ENCODE measurements at regions not wholly inside any gene's neighbourhood (a gene's known extent, or its start where the extent isn't known, plus 50 kb on each side); places are given as distances from the start of the nearest gene placed in this dataset.

DNA sequence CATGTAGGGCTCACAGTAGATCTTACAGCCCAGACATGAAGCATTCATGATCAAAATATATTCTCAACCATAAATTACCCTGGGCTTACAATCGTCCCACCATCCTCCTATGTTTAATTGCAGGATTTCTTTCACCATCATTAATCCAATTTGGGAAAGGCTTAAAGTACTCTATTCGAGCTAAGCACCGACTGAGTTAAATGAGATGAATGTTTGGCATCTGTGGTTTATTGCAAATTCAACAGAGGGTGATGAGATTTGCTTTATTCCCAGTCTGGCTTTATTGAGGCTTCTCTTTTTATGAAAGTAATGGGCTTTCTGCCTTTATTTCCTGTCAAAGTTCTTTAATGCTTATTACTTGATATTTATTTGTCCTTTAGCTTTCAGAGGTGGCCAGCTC, 159.0 kb downstream of the METTL4 start:
- ATAC-seq: no peak
- TF ChIP-seq, protein P1, sequence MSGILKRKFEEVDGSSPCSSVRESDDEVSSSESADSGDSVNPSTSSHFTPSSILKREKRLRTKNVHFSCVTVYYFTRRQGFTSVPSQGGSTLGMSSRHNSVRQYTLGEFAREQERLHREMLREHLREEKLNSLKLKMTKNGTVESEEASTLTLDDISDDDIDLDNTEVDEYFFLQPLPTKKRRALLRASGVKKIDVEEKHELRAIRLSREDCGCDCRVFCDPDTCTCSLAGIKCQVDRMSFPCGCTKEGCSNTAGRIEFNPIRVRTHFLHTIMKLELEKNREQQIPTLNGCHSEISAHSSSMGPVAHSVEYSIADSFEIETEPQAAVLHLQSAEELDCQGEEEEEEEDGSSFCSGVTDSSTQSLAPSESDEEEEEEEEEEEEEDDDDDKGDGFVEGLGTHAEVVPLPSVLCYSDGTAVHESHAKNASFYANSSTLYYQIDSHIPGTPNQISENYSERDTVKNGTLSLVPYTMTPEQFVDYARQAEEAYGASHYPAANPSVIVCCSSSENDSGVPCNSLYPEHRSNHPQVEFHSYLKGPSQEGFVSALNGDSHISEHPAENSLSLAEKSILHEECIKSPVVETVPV (CRISPR knock-in tag; IDR thresholded peaks at IDR 0.05): no peak
- TF ChIP-seq ZC3H10 (CRISPR knock-in tag; IDR thresholded peaks at IDR 0.05) (0 out of 2 replicates have a peak, but pooled peaks have one; percentile 16), BACH2 (CRISPR knock-in tag; IDR thresholded peaks at IDR 0.05; ENCODE audit: borderline replicate concordance) (no peak)

DNA sequence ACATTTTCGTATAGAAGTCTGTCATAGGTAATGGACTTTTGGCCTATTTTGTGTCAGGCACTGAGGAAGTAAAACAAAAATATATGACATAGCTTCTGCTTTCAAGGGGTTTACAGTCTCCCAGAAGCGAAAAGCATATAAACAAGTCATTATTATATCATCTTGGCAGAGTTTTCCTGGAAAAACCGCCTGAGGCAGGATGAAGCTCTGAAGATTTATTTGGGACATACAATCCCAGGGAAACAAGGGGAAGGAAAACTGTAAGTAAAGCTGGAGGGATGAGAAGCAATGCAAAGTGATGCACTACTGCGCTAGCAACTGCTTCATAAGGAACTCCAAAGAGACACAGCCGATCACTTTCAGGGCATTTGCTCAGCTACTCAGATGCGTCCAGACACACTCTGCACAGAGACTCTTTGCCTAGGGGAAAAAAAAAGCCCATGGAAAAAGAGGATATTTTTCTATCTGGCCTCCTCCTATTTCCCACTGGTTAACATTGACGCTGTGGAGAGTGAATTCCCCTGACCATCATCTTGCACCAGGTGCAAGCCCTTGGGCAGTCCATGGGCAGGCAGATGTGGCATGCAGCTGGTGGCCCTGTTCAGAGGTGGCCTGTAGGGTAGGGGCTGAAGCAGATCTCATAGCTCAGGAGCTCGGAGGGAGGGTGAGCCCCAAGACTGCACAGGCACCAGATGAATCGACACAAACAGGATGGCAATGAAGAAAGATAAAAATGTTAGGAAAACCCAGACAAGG, 158.1 kb downstream of the METTL4 start:
- no peak for ATAC-seq
- TF ChIP-seq, protein P2, sequence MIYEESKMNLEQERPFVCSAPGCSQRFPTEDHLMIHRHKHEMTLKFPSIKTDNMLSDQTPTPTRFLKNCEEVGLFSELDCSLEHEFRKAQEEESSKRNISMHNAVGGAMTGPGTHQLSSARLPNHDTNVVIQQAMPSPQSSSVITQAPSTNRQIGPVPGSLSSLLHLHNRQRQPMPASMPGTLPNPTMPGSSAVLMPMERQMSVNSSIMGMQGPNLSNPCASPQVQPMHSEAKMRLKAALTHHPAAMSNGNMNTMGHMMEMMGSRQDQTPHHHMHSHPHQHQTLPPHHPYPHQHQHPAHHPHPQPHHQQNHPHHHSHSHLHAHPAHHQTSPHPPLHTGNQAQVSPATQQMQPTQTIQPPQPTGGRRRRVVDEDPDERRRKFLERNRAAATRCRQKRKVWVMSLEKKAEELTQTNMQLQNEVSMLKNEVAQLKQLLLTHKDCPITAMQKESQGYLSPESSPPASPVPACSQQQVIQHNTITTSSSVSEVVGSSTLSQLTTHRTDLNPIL (CRISPR knock-in tag; IDR thresholded peaks at IDR 0.05; ENCODE audit: low read depth): no peak
- TF ChIP-seq ZNF8 (CRISPR knock-in tag; IDR thresholded peaks at IDR 0.05) (no peak), SNAI2 (CRISPR knock-in tag; IDR thresholded peaks at IDR 0.05) (no peak), RARB (CRISPR knock-in tag; IDR thresholded peaks at IDR 0.05) (no peak), PPARA (CRISPR knock-in tag; IDR thresholded peaks at IDR 0.05; ENCODE audit: borderline replicate concordance) (no peak), CSDC2 (CRISPR knock-in tag; IDR thresholded peaks at IDR 0.05) (no peak), OSR1 (CRISPR knock-in tag; IDR thresholded peaks at IDR 0.05) (no peak), GLIS3 (CRISPR knock-in tag; IDR thresholded peaks at IDR 0.05) (no peak), ZNF70 (CRISPR knock-in tag; IDR thresholded peaks at IDR 0.05) (no peak), ESRRG (CRISPR knock-in tag; IDR thresholded peaks at IDR 0.05) (no peak), BACH2 (CRISPR knock-in tag; IDR thresholded peaks at IDR 0.05; ENCODE audit: borderline replicate concordance) (no peak), ZNF565 (CRISPR knock-in tag; conservative IDR thresholded peaks at IDR 0.05; ENCODE audit: low read depth) (no peak), ZFP30 (CRISPR knock-in tag; IDR thresholded peaks at IDR 0.05) (no peak), ARNTL (CRISPR knock-in tag; IDR thresholded peaks at IDR 0.05; ENCODE audit: borderline replicate concordance, low read depth) (no peak), TCF4 (CRISPR knock-in tag; IDR thresholded peaks at IDR 0.05; ENCODE audit: borderline replicate concordance) (no peak), ZFP3 (CRISPR knock-in tag; IDR thresholded peaks at IDR 0.05) (no peak)
- TF ChIP-seq, protein P3, sequence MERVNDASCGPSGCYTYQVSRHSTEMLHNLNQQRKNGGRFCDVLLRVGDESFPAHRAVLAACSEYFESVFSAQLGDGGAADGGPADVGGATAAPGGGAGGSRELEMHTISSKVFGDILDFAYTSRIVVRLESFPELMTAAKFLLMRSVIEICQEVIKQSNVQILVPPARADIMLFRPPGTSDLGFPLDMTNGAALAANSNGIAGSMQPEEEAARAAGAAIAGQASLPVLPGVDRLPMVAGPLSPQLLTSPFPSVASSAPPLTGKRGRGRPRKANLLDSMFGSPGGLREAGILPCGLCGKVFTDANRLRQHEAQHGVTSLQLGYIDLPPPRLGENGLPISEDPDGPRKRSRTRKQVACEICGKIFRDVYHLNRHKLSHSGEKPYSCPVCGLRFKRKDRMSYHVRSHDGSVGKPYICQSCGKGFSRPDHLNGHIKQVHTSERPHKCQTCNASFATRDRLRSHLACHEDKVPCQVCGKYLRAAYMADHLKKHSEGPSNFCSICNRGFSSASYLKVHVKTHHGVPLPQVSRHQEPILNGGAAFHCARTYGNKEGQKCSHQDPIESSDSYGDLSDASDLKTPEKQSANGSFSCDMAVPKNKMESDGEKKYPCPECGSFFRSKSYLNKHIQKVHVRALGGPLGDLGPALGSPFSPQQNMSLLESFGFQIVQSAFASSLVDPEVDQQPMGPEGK (CRISPR knock-in tag; IDR thresholded peaks at IDR 0.05; ENCODE audit: borderline replicate concordance): no peak
- TF ChIP-seq, protein P1 (CRISPR knock-in tag; IDR thresholded peaks at IDR 0.05): no peak
- TF ChIP-seq, protein P4, sequence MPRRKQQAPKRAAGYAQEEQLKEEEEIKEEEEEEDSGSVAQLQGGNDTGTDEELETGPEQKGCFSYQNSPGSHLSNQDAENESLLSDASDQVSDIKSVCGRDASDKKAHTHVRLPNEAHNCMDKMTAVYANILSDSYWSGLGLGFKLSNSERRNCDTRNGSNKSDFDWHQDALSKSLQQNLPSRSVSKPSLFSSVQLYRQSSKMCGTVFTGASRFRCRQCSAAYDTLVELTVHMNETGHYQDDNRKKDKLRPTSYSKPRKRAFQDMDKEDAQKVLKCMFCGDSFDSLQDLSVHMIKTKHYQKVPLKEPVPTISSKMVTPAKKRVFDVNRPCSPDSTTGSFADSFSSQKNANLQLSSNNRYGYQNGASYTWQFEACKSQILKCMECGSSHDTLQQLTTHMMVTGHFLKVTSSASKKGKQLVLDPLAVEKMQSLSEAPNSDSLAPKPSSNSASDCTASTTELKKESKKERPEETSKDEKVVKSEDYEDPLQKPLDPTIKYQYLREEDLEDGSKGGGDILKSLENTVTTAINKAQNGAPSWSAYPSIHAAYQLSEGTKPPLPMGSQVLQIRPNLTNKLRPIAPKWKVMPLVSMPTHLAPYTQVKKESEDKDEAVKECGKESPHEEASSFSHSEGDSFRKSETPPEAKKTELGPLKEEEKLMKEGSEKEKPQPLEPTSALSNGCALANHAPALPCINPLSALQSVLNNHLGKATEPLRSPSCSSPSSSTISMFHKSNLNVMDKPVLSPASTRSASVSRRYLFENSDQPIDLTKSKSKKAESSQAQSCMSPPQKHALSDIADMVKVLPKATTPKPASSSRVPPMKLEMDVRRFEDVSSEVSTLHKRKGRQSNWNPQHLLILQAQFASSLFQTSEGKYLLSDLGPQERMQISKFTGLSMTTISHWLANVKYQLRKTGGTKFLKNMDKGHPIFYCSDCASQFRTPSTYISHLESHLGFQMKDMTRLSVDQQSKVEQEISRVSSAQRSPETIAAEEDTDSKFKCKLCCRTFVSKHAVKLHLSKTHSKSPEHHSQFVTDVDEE (CRISPR knock-in tag; IDR thresholded peaks at IDR 0.05): no peak

DNA sequence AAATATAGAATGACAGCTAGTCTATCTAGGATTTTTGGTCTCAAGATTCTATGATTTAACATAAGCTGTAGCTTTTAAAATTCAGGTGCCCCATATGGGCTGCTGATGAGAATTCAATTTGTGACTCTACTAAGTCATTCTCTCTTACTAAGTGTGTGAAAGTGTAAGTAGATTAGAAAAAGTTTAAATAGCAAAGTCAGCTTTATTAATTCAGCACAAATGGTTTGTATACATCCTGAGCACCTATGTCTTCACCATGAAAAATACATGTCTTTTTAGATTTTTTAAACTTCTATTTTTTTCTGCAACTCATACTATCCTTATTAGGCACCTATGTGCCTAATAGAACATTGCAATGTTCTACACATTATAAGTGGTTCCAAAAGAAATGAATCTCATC, 157.1 kb downstream of the METTL4 start:
- no peak for ATAC-seq
- no peak for TF ChIP-seq TOX (CRISPR knock-in tag; IDR thresholded peaks at IDR 0.05; ENCODE audit: borderline replicate concordance)
- TF ChIP-seq TCF4 (CRISPR knock-in tag; IDR thresholded peaks at IDR 0.05; ENCODE audit: borderline replicate concordance): no peak
- TF ChIP-seq ZFP3 (CRISPR knock-in tag; IDR thresholded peaks at IDR 0.05): no peak
- TF ChIP-seq, protein P1 (CRISPR knock-in tag; IDR thresholded peaks at IDR 0.05): no peak
- TF ChIP-seq PPARA (CRISPR knock-in tag; IDR thresholded peaks at IDR 0.05; ENCODE audit: borderline replicate concordance): no peak
- TF ChIP-seq, protein P3 (CRISPR knock-in tag; IDR thresholded peaks at IDR 0.05; ENCODE audit: borderline replicate concordance): no peak
- TF ChIP-seq, protein P2 (CRISPR knock-in tag; IDR thresholded peaks at IDR 0.05; ENCODE audit: low read depth): no peak
- no peak for TF ChIP-seq BACH2 (CRISPR knock-in tag; IDR thresholded peaks at IDR 0.05; ENCODE audit: borderline replicate concordance)

Measured in SK-N-SH treated with all-trans-retinoic acid at 6 μM for 48 hours (cell line).